ENCODE measurements at regions not wholly inside any gene's neighbourhood (a gene's known extent, or its start where the extent isn't known, plus 50 kb on each side); places are given as distances from the start of the nearest gene placed in this dataset.

- POLR2A ChIA-PET, result no interaction called here
These were observed 196.4 kb downstream of the DTHD1 start for GRCh38 chr4:36477861-36478260.

GRCh38 chr4:36485885-36486284, 204.5 kb downstream of the DTHD1 start:
- Mint-ChIP-seq H3K4me1 (ENCODE audit: low read depth, unreplicated experiment) (no peaks in the 10 kb centered on the region), H3K9me3 (ENCODE audit: unreplicated experiment) (no peaks in the 10 kb centered on the region), H3K36me3 (ENCODE audit: insufficient read depth, unreplicated experiment) (no peaks in the 10 kb centered on the region), H3K4me3 (ENCODE audit: unreplicated experiment) (no peak overlapping the region), H3K27ac (ENCODE audit: unreplicated experiment) (no peak overlapping the region), H3K27me3 (ENCODE audit: insufficient read depth, unreplicated experiment) (no peaks in the 10 kb centered on the region)
- H3K9me3 ChIP-seq, result no peaks in the 10 kb centered on the region
- ChIA-PET POLR2A (no interaction called here), CTCF (no interaction called here)
- H3K27me3 ChIP-seq (replicated peaks; ENCODE audit: control insufficient read depth, insufficient read depth, low read length), result no peaks in the 10 kb centered on the region
- no peak for TF ChIP-seq CTCF (IDR thresholded peaks at IDR 0.05; ENCODE audit: insufficient read depth in 1 of 2, low read depth in 1 of 2, low read length in 1 of 2, severe bottlenecking in 1 of 2, unreplicated experiment in 1 of 2)
- no peak overlapping the region for H3K4me3 ChIP-seq (ENCODE audit: low read depth, low read length)
- H3K4me1 ChIP-seq, result no peaks in the 10 kb centered on the region
- H3K36me3 ChIP-seq (ENCODE audit: control insufficient read depth, insufficient read depth, low read length), result no peaks in the 10 kb centered on the region
- DNase-seq, result no peak
- intact Hi-C loops (cut with micrococcal nuclease; ENCODE audit: unreplicated experiment), result no loop called here
- BruUV-seq (replicated peaks), result no TSS peak

More at GRCh38 chr4:36477861-36478260, 196.4 kb downstream of the DTHD1 start:
- Histone ChIP-seq H3K27me3 (replicated peaks; ENCODE audit: control insufficient read depth, insufficient read depth, low read length) (no peaks in the 10 kb centered on the region), H3K4me1 (no peaks in the 10 kb centered on the region), H3K36me3 (ENCODE audit: control insufficient read depth, insufficient read depth, low read length) (no peaks in the 10 kb centered on the region), H3K9me3 (no peaks in the 10 kb centered on the region), H3K4me3 (ENCODE audit: low read depth, low read length) (no peak overlapping the region)
- no peaks in the 10 kb centered on the region for H3K4me1 Mint-ChIP-seq (ENCODE audit: low read depth, unreplicated experiment)
- no TSS peak for BruUV-seq (replicated peaks)
- CTCF ChIA-PET, result no interaction called here
- DNase-seq, result no peak
- H3K27me3 Mint-ChIP-seq (ENCODE audit: insufficient read depth, unreplicated experiment), result peaks cover 3% of the 10 kb centered on the region
- no peaks in the 10 kb centered on the region for H3K36me3 Mint-ChIP-seq (ENCODE audit: insufficient read depth, unreplicated experiment)
- no peak overlapping the region for H3K27ac Mint-ChIP-seq (ENCODE audit: unreplicated experiment)
- intact Hi-C loops (cut with micrococcal nuclease; ENCODE audit: unreplicated experiment), result no loop called here
- no peaks in the 10 kb centered on the region for H3K9me3 Mint-ChIP-seq (ENCODE audit: unreplicated experiment)
- no peak overlapping the region for H3K4me3 Mint-ChIP-seq (ENCODE audit: unreplicated experiment)
- no peak for TF ChIP-seq CTCF (IDR thresholded peaks at IDR 0.05; ENCODE audit: insufficient read depth in 1 of 2, low read depth in 1 of 2, low read length in 1 of 2, severe bottlenecking in 1 of 2, unreplicated experiment in 1 of 2)

GRCh38 chr4:36489798-36490197, 208.4 kb downstream of the DTHD1 start:
- POLR2A ChIA-PET, result no interaction called here
- H3K9me3 Mint-ChIP-seq (ENCODE audit: unreplicated experiment), result no peaks in the 10 kb centered on the region
- no peak overlapping the region for H3K4me3 Mint-ChIP-seq (ENCODE audit: unreplicated experiment)
- TF ChIP-seq CTCF (IDR thresholded peaks at IDR 0.05; ENCODE audit: insufficient read depth in 1 of 2, low read depth in 1 of 2, low read length in 1 of 2, severe bottlenecking in 1 of 2, unreplicated experiment in 1 of 2), result no peak
- DNase-seq, result no peak
- no peak overlapping the region for H3K27ac Mint-ChIP-seq (ENCODE audit: unreplicated experiment)
- H3K36me3 ChIP-seq (ENCODE audit: control insufficient read depth, insufficient read depth, low read length), result no peaks in the 10 kb centered on the region
- no peak overlapping the region for H3K4me3 ChIP-seq (ENCODE audit: low read depth, low read length)
- no peaks in the 10 kb centered on the region for H3K36me3 Mint-ChIP-seq (ENCODE audit: insufficient read depth, unreplicated experiment)
- BruUV-seq (replicated peaks), result no TSS peak
- H3K9me3 ChIP-seq, result no peaks in the 10 kb centered on the region
- CTCF ChIA-PET, result no interaction called here
- intact Hi-C loops (cut with micrococcal nuclease; ENCODE audit: unreplicated experiment), result no loop called here
- no peaks in the 10 kb centered on the region for H3K27me3 ChIP-seq (replicated peaks; ENCODE audit: control insufficient read depth, insufficient read depth, low read length)
- no peaks in the 10 kb centered on the region for H3K4me1 Mint-ChIP-seq (ENCODE audit: low read depth, unreplicated experiment)
- peaks cover under 1% of the 10 kb centered on the region for H3K27me3 Mint-ChIP-seq (ENCODE audit: insufficient read depth, unreplicated experiment)
- no peaks in the 10 kb centered on the region for H3K4me1 ChIP-seq

All from Caco-2 (cell line).